Mesendoderm (in vitro differentiated cells): ENCODE measurements at regions not wholly inside any gene's neighbourhood (a gene's known extent, or its start where the extent isn't known, plus 50 kb on each side); places are given as distances from the start of the nearest gene placed in this dataset.

Experiments used
- DNase-seq: peaks from one replicate; pipeline ENCODE4 v3.0.0; 2013
- H2AK5ac ChIP-seq: 2 replicates; pipeline ENCODE4 v1.6.1; 2013; ENCODE audit warnings: low read length, inconsistent platforms
- H2BK120ac ChIP-seq: 2 replicates; pipeline ENCODE4 v1.6.1; 2013; ENCODE audit warnings: low read depth, mild to moderate bottlenecking, low read length, moderate library complexity, mixed read lengths
- H2BK15ac ChIP-seq: replicated peaks from 2 replicates; pipeline ENCODE4 v1.6.1; 2013; ENCODE audit warnings: low read depth, mild to moderate bottlenecking, moderate library complexity
- H2BK5ac ChIP-seq: 2 replicates; pipeline ENCODE4 v1.6.1; 2013; ENCODE audit warnings: low read length, inconsistent platforms
- H3K18ac ChIP-seq: 2 replicates; pipeline ENCODE4 v1.6.1; 2013; ENCODE audit warnings: mild to moderate bottlenecking, low read length, mixed read lengths
- H3K23ac ChIP-seq: one replicate; pipeline ENCODE4 v1.6.1; 2013; ENCODE audit warnings: low read length
- H3K27ac ChIP-seq: 2 replicates; pipeline ENCODE4 v1.5.1; 2013; ENCODE audit warnings: low read depth, mild to moderate bottlenecking, inconsistent platforms, low read length, moderate library complexity
- H3K27me3 ChIP-seq: 2 replicates; pipeline ENCODE4 v1.6.1; 2013; ENCODE audit warnings: low read length, control low read depth, mild to moderate bottlenecking, inconsistent platforms; ENCODE audit not compliant: insufficient read depth, poor library complexity
- H3K36me3 ChIP-seq: 2 replicates; pipeline ENCODE4 v1.6.1; 2013; ENCODE audit warnings: low read length, inconsistent platforms; ENCODE audit not compliant: control insufficient read depth, insufficient read depth
- H3K4ac ChIP-seq: one replicate; pipeline ENCODE4 v1.6.1; 2013; ENCODE audit warnings: low read depth, mild to moderate bottlenecking, low read length, moderate library complexity
- H3K4me1 ChIP-seq: 2 replicates; pipeline ENCODE4 v1.6.1; 2013; ENCODE audit warnings: low read depth, low read length, inconsistent platforms; ENCODE audit not compliant: control insufficient read depth
- H3K4me2 ChIP-seq: 2 replicates; pipeline ENCODE4 v1.6.1; 2013; ENCODE audit warnings: low read length
- H3K4me3 ChIP-seq: 2 replicates; pipeline ENCODE4 v1.5.1; 2013; ENCODE audit warnings: mild to moderate bottlenecking, low read length
- H3K56ac ChIP-seq: one replicate; pipeline ENCODE4 v1.6.1; 2013; ENCODE audit warnings: low read length
- H3K79me1 ChIP-seq: 2 replicates; pipeline ENCODE4 v1.6.1; 2013; ENCODE audit warnings: low read length, inconsistent platforms
- H3K79me2 ChIP-seq: 2 replicates; pipeline ENCODE4 v1.6.1; 2013; ENCODE audit warnings: mild to moderate bottlenecking, low read length; ENCODE audit not compliant: control insufficient read depth, insufficient read depth
- H3K9ac ChIP-seq: 2 replicates; pipeline ENCODE4 v1.6.1; 2013; ENCODE audit warnings: low read length, inconsistent platforms
- H4K5ac ChIP-seq: one replicate; pipeline ENCODE4 v1.6.1; 2013; ENCODE audit warnings: low read length
- H4K8ac ChIP-seq: one replicate; pipeline ENCODE4 v1.6.1; 2013; ENCODE audit warnings: low read depth, mild to moderate bottlenecking, control low read depth, low read length, moderate library complexity
- WGBS: extraction: QIAGEN DNeasy Blood & Tissue Kit; methylation state at CpG from one replicate; pipeline ENCODE4 v1.1.7; 2013; ENCODE audit warnings: low lambda C conversion rate, missing lambda C conversion rate; ENCODE audit not compliant: insufficient coverage; ENCODE audit errors: extremely low coverage; 5-methylcytosine and 5-hydroxymethylcytosine counted together

DNA sequence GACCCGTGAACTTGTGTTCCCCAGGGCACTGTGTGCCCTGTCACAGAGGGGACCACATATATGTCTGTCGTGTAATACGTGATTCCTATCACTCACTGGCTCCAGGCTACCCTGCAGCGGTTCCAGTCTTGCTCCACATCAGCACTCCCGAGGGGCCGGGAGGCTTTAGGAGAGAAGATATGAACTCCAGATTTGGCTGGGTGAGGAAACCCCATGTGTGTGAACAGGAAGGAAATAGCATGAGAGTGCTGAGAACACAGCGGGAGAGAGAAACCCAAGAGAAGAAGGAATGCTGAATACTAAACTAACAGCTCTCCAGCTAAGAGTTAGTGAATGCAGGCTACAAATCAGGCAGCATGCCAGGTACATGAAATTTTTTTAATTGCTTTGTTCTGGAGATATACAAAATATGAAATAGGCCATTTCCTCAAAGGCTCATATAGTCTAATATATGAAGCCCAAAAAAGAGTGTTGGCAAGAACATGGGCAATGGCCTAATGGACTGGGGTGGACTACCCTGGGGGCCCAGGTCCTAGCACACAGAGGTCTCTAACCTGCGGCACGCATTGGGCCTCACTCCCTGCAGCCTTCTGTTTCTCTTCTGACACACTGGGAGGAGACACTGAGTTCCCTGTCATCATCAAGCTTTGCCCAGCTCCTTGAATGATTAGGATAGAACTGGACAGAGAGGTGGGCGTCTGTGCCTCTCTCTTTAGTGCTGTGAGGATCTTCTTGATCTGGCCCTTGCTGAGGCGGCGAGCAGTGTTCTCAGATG, 372.8 kb upstream of the RAB6C start:
- H3K27me3 ChIP-seq: no peaks in the 10 kb centered on the region
- H3K18ac ChIP-seq: peak overlapping the region; percentile 52
- H3K23ac ChIP-seq: no peak overlapping the region
- no peaks in the 10 kb centered on the region for H3K36me3 ChIP-seq
- H3K4me1 ChIP-seq: peaks cover 12% of the 10 kb centered on the region
- no peak overlapping the region for H3K9ac ChIP-seq
- H3K79me2 ChIP-seq: no peaks in the 10 kb centered on the region
- WGBS: no CpG with 5 or more reads among the region's 12 CpGs
- H2BK5ac ChIP-seq: peak overlapping the region; percentile 21
- H3K27ac ChIP-seq: peak overlapping the region; percentile 6
- DNase-seq: peak; percentile 95
- H3K56ac ChIP-seq: peak overlapping the region; percentile 74
- H2AK5ac ChIP-seq: no peak overlapping the region
- H3K4ac ChIP-seq: no peak overlapping the region
- no peak overlapping the region for H3K4me2 ChIP-seq
- no peaks in the 10 kb centered on the region for H3K79me1 ChIP-seq
- no peak overlapping the region for H4K5ac ChIP-seq
- H2BK15ac ChIP-seq: no peak overlapping the region
- no peak overlapping the region for H3K4me3 ChIP-seq
- H2BK120ac ChIP-seq: no peak overlapping the region
- no peak overlapping the region for H4K8ac ChIP-seq

GRCh38 chr2:129609224-129609623, 370.2 kb upstream of the RAB6C start:
- Histone ChIP-seq H2BK120ac (no peak overlapping the region), H3K56ac (no peak overlapping the region), H3K18ac (no peak overlapping the region), H2BK5ac (no peak overlapping the region), H3K79me2 (no peaks in the 10 kb centered on the region), H3K4ac (no peak overlapping the region), H4K8ac (no peak overlapping the region), H3K27ac (no peak overlapping the region), H3K4me3 (no peak overlapping the region), H2AK5ac (no peak overlapping the region), H2BK15ac (no peak overlapping the region), H4K5ac (no peak overlapping the region), H3K9ac (no peak overlapping the region), H3K36me3 (no peaks in the 10 kb centered on the region), H3K4me2 (no peak overlapping the region), H3K27me3 (no peaks in the 10 kb centered on the region), H3K23ac (no peak overlapping the region), H3K79me1 (no peaks in the 10 kb centered on the region), H3K4me1 (peaks cover 12% of the 10 kb centered on the region)
- WGBS: no CpG with 5 or more reads among the region's 3 CpGs
- no peak for DNase-seq

GRCh38 chr2:129610766-129611165, 368.7 kb upstream of the RAB6C start:
- H2AK5ac ChIP-seq: no peak overlapping the region
- no peak overlapping the region for H3K18ac ChIP-seq
- no peak overlapping the region for H4K8ac ChIP-seq
- no peak overlapping the region for H3K27ac ChIP-seq
- no peak overlapping the region for H2BK5ac ChIP-seq
- H2BK120ac ChIP-seq: no peak overlapping the region
- no CpG with 5 or more reads among the region's 6 CpGs for WGBS
- no peak overlapping the region for H3K9ac ChIP-seq
- no peak overlapping the region for H3K4me2 ChIP-seq
- H3K23ac ChIP-seq: no peak overlapping the region
- H2BK15ac ChIP-seq: no peak overlapping the region
- no peaks in the 10 kb centered on the region for H3K27me3 ChIP-seq
- no peak overlapping the region for H3K56ac ChIP-seq
- H3K4me3 ChIP-seq: no peak overlapping the region
- no peak overlapping the region for H4K5ac ChIP-seq
- peaks cover 15% of the 10 kb centered on the region for H3K4me1 ChIP-seq
- no peaks in the 10 kb centered on the region for H3K36me3 ChIP-seq
- no peaks in the 10 kb centered on the region for H3K79me2 ChIP-seq
- H3K4ac ChIP-seq: no peak overlapping the region
- DNase-seq: no peak
- no peaks in the 10 kb centered on the region for H3K79me1 ChIP-seq

DNA sequence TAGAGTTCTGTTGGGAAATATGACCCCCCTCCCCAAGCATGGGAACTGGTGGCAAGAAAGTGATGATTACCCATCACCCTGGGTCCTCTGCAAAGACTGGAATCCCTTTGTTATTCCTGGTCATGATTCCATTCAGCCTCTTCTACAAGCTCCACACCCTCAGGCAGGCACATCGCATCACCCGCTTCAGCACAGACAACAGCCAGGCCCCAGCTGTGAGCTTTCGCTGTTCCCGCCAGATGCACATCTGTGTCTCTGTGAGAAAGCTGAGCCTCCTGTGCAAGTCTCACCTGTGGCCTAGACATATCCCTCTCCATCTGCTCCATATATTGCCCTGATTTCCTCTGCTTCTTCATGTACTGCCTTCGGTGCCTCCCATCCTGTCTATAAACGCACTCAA, 368.0 kb upstream of the RAB6C start:
- Histone ChIP-seq H2BK15ac (no peak overlapping the region), H4K5ac (no peak overlapping the region), H3K4ac (no peak overlapping the region), H4K8ac (no peak overlapping the region), H3K79me2 (no peaks in the 10 kb centered on the region), H3K4me2 (no peak overlapping the region), H3K18ac (no peak overlapping the region), H3K56ac (no peak overlapping the region), H2BK5ac (no peak overlapping the region), H3K4me3 (no peak overlapping the region), H3K36me3 (no peaks in the 10 kb centered on the region), H2AK5ac (no peak overlapping the region), H3K79me1 (no peaks in the 10 kb centered on the region), H2BK120ac (no peak overlapping the region), H3K27me3 (no peaks in the 10 kb centered on the region), H3K27ac (no peak overlapping the region), H3K4me1 (peaks cover 9% of the 10 kb centered on the region), H3K23ac (no peak overlapping the region), H3K9ac (no peak overlapping the region)
- WGBS: no CpG with 5 or more reads among the region's 6 CpGs
- peak; percentile 13 for DNase-seq

- Histone ChIP-seq H3K79me2 (no peaks in the 10 kb centered on the region), H3K9ac (no peak overlapping the region), H3K4me1 (peaks cover 4% of the 10 kb centered on the region), H3K56ac (no peak overlapping the region), H2BK120ac (no peak overlapping the region), H3K4ac (no peak overlapping the region), H2AK5ac (no peak overlapping the region), H4K5ac (no peak overlapping the region), H3K23ac (no peak overlapping the region), H3K27ac (no peak overlapping the region), H2BK15ac (no peak overlapping the region), H3K79me1 (no peaks in the 10 kb centered on the region), H3K18ac (no peak overlapping the region), H3K4me3 (no peak overlapping the region), H4K8ac (no peak overlapping the region), H2BK5ac (no peak overlapping the region), H3K36me3 (no peaks in the 10 kb centered on the region), H3K27me3 (no peaks in the 10 kb centered on the region), H3K4me2 (no peak overlapping the region)
- DNase-seq: peak; percentile 78
- no CpG with 5 or more reads among the region's 5 CpGs for WGBS
Observed at GRCh38 chr2:129619471-129619870, 360.0 kb upstream of the RAB6C start.

GRCh38 chr2:129620411-129620810, 359.1 kb upstream of the RAB6C start:
- Histone ChIP-seq H3K27me3 (no peaks in the 10 kb centered on the region), H2AK5ac (no peak overlapping the region), H3K56ac (no peak overlapping the region), H3K79me2 (no peaks in the 10 kb centered on the region), H3K79me1 (no peaks in the 10 kb centered on the region), H3K4me1 (peaks cover 2% of the 10 kb centered on the region), H3K23ac (no peak overlapping the region), H3K9ac (no peak overlapping the region), H2BK5ac (no peak overlapping the region), H4K8ac (no peak overlapping the region), H2BK15ac (no peak overlapping the region), H4K5ac (no peak overlapping the region), H3K4me3 (no peak overlapping the region), H3K4me2 (no peak overlapping the region), H3K27ac (no peak overlapping the region), H3K4ac (no peak overlapping the region), H2BK120ac (no peak overlapping the region), H3K18ac (no peak overlapping the region), H3K36me3 (no peaks in the 10 kb centered on the region)
- no CpG with 5 or more reads among the region's 4 CpGs for WGBS
- DNase-seq: no peak
